Endothelial cell of hepatic sinusoid (primary cell): ENCODE measurements at regions not wholly inside any gene's neighbourhood (a gene's known extent, or its start where the extent isn't known, plus 50 kb on each side); places are given as distances from the start of the nearest gene placed in this dataset.

Experiments
- in situ Hi-C: cut with HindIII; loops from 2 replicates; pipeline ENCODE4 v1.10.0; 2017; ENCODE audit warnings: low sequenced_read_pairs

GRCh38 chr1:99441299-99442095 is 177.2 kb downstream of the PLPPR4 start:
- in situ Hi-C loops = loop anchor here (5.0 kb wide), 1 partner anchor 74 kb away; no protein-coding TSS in a partner anchor

- in situ Hi-C loops = loop anchor here (5.0 kb wide), 1 partner anchor 77 kb away; no protein-coding TSS in a partner anchor
These were observed 180.1 kb downstream of the PLPPR4 start for GRCh38 chr1:99444211-99444927.

GRCh38 chr1:99445071-99445470 is 180.8 kb downstream of the PLPPR4 start:
- in situ Hi-C loops = no loop called here

- in situ Hi-C loops = no loop called here
These were observed 181.2 kb downstream of the PLPPR4 start for GRCh38 chr1:99445486-99445885.

GRCh38 chr1:99447721-99448120 is 183.4 kb downstream of the PLPPR4 start:
- in situ Hi-C loops = no loop called here

- in situ Hi-C loops = no loop called here
These were observed 190.2 kb upstream of the PALMD start for GRCh38 chr1:99455760-99456159.

- in situ Hi-C loops = no loop called here
These were observed 189.4 kb upstream of the PALMD start for GRCh38 chr1:99456536-99456935.

GRCh38 chr1:99457381-99458165 is 188.3 kb upstream of the PALMD start:
- in situ Hi-C loops = no loop called here

GRCh38 chr1:99461499-99461898 is 184.4 kb upstream of the PALMD start:
- in situ Hi-C loops = no loop called here

- in situ Hi-C loops = no loop called here
These were observed 181.2 kb upstream of the PALMD start for GRCh38 chr1:99464738-99465137.

GRCh38 chr1:99465176-99465900 is 180.6 kb upstream of the PALMD start:
- in situ Hi-C loops = no loop called here

GRCh38 chr1:99467645-99468044 is 178.3 kb upstream of the PALMD start:
- in situ Hi-C loops = no loop called here

GRCh38 chr1:99469550-99469971 is 176.4 kb upstream of the PALMD start:
- in situ Hi-C loops = no loop called here

GRCh38 chr1:99472893-99473292 is 173.0 kb upstream of the PALMD start:
- in situ Hi-C loops = loop anchor here (10.0 kb wide), 1 partner anchor 212 kb away; no protein-coding TSS in a partner anchor

- in situ Hi-C loops = loop anchor here (10.0 kb wide), 1 partner anchor 210 kb away; no protein-coding TSS in a partner anchor
These were observed 171.5 kb upstream of the PALMD start for GRCh38 chr1:99474350-99474893.

GRCh38 chr1:99476058-99476457 is 169.9 kb upstream of the PALMD start:
- in situ Hi-C loops = loop anchor here (10.0 kb wide), 1 partner anchor 209 kb away; no protein-coding TSS in a partner anchor

GRCh38 chr1:99481391-99481996 is 164.4 kb upstream of the PALMD start:
- in situ Hi-C loops = no loop called here

- in situ Hi-C loops = no loop called here
These were observed 163.6 kb upstream of the PALMD start for GRCh38 chr1:99482286-99482685.

- in situ Hi-C loops = no loop called here
These were observed 163.2 kb upstream of the PALMD start for GRCh38 chr1:99482750-99483149.

GRCh38 chr1:99490031-99490430 is 155.9 kb upstream of the PALMD start:
- in situ Hi-C loops = no loop called here
